ENCODE measurements at regions not wholly inside any gene's neighbourhood (a gene's known extent, or its start where the extent isn't known, plus 50 kb on each side); places are given as distances from the start of the nearest gene placed in this dataset.

GRCh38 chr6:92989656-92990055 is 429.7 kb downstream of the EPHA7 start:
- DNase-seq (ENCODE audit: low spot score) = no peak
- no peak overlapping the region for H3K9ac ChIP-seq (ENCODE audit: low read depth in 1 of 2, low read length in 2 of 2)
- no peak for TF ChIP-seq FOXA2 (IDR thresholded peaks at IDR 0.05)
- H3K4me1 ChIP-seq (ENCODE audit: control insufficient read depth in 4 of 4, insufficient read depth in 4 of 4, low read length in 3 of 4) = no peaks in the 10 kb centered on the region
- H3K27me3 ChIP-seq (ENCODE audit: control insufficient read depth in 4 of 4, insufficient read depth in 4 of 4, low read length in 3 of 4) = no peaks in the 10 kb centered on the region
- 53% methylated on average over 3 of the region's 3 CpGs for WGBS
- no peaks in the 10 kb centered on the region for H3K9me3 ChIP-seq (ENCODE audit: control insufficient read depth in 4 of 4, low read length in 3 of 4)
- H3K4me3 ChIP-seq (ENCODE audit: low read depth in 1 of 3, low read length in 3 of 3) = no peak overlapping the region
- no peaks in the 10 kb centered on the region for H3K36me3 ChIP-seq (ENCODE audit: control insufficient read depth in 4 of 4, insufficient read depth in 3 of 4, low read depth in 1 of 4, low read length in 3 of 4)
- no peak overlapping the region for H3K27ac ChIP-seq (ENCODE audit: low read depth in 1 of 2, low read length in 2 of 2)

GRCh38 chr6:92979281-92979680 is 440.1 kb downstream of the EPHA7 start:
- WGBS = 80% methylated on average over 2 of the region's 2 CpGs
- Histone ChIP-seq H3K4me1 (ENCODE audit: control insufficient read depth in 4 of 4, insufficient read depth in 4 of 4, low read length in 3 of 4) (no peaks in the 10 kb centered on the region), H3K9ac (ENCODE audit: low read depth in 1 of 2, low read length in 2 of 2) (no peak overlapping the region), H3K27me3 (ENCODE audit: control insufficient read depth in 4 of 4, insufficient read depth in 4 of 4, low read length in 3 of 4) (peaks cover 0 to 3% (median 0%) of the 10 kb centered on the region in 4 donors), H3K36me3 (ENCODE audit: control insufficient read depth in 4 of 4, insufficient read depth in 3 of 4, low read depth in 1 of 4, low read length in 3 of 4) (no peaks in the 10 kb centered on the region), H3K27ac (ENCODE audit: low read depth in 1 of 2, low read length in 2 of 2) (no peak overlapping the region), H3K9me3 (ENCODE audit: control insufficient read depth in 4 of 4, low read length in 3 of 4) (no peaks in the 10 kb centered on the region), H3K4me3 (ENCODE audit: low read depth in 1 of 3, low read length in 3 of 3) (no peak overlapping the region)
- DNase-seq (ENCODE audit: low spot score) = no peak
- TF ChIP-seq FOXA1 (IDR thresholded peaks at IDR 0.05) = no peak
- no peak for TF ChIP-seq REST (IDR thresholded peaks at IDR 0.05)
- no peak for TF ChIP-seq RXRA (IDR thresholded peaks at IDR 0.05)
- TF ChIP-seq FOXA2 (IDR thresholded peaks at IDR 0.05) = no peak
- no peak for TF ChIP-seq HNF4G (IDR thresholded peaks at IDR 0.05)
- TF ChIP-seq RAD21 (IDR thresholded peaks at IDR 0.05) = no peak
- TF ChIP-seq ZBTB33 (IDR thresholded peaks at IDR 0.05) = no peak
- TF ChIP-seq NR2F2 (IDR thresholded peaks at IDR 0.05) = no peak
- TF ChIP-seq, protein P1, sequence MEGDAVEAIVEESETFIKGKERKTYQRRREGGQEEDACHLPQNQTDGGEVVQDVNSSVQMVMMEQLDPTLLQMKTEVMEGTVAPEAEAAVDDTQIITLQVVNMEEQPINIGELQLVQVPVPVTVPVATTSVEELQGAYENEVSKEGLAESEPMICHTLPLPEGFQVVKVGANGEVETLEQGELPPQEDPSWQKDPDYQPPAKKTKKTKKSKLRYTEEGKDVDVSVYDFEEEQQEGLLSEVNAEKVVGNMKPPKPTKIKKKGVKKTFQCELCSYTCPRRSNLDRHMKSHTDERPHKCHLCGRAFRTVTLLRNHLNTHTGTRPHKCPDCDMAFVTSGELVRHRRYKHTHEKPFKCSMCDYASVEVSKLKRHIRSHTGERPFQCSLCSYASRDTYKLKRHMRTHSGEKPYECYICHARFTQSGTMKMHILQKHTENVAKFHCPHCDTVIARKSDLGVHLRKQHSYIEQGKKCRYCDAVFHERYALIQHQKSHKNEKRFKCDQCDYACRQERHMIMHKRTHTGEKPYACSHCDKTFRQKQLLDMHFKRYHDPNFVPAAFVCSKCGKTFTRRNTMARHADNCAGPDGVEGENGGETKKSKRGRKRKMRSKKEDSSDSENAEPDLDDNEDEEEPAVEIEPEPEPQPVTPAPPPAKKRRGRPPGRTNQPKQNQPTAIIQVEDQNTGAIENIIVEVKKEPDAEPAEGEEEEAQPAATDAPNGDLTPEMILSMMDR (IDR thresholded peaks at IDR 0.05; ENCODE audit: low read depth, low read length, missing input control) = no peak
- TF ChIP-seq TAF1 (conservative IDR thresholded peaks at IDR 0.05) = no peak
- no peak for TF ChIP-seq YY1 (IDR thresholded peaks at IDR 0.05)
- TF ChIP-seq JUND (IDR thresholded peaks at IDR 0.05) = no peak
- TF ChIP-seq, protein P2, sequence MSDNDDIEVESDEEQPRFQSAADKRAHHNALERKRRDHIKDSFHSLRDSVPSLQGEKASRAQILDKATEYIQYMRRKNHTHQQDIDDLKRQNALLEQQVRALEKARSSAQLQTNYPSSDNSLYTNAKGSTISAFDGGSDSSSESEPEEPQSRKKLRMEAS (IDR thresholded peaks at IDR 0.05) = no peak
- TF ChIP-seq GABPA (IDR thresholded peaks at IDR 0.05 in 1 of 2, conservative IDR thresholded peaks at IDR 0.05 in 1 of 2) = no peak
- no peak for TF ChIP-seq SP1 (IDR thresholded peaks at IDR 0.05)

Data from liver (tissue), 8 donors.